Mammary epithelial cell (primary cell): ENCODE measurements at regions not wholly inside any gene's neighbourhood (a gene's known extent, or its start where the extent isn't known, plus 50 kb on each side); places are given as distances from the start of the nearest gene placed in this dataset.

Source experiments
- EZH2 ChIP-seq: IDR thresholded peaks from 2 replicates; pipeline ENCODE4 v1.6.1; 2012; ENCODE audit warnings: low read length, inconsistent platforms, borderline replicate concordance
- TF ChIP-seq, protein P1 (sequence below), 2 donors: IDR thresholded peaks in 1 of 2; conservative IDR thresholded peaks in 1 of 2; 2 replicates each; pipeline ENCODE4 v1.5.1; 2011 to 2012; ENCODE audit warnings: inconsistent platforms in 2 of 2, low read length in 2 of 2, mild to moderate bottlenecking in 2 of 2, control low read depth in 1 of 2, low read depth in 1 of 2; ENCODE audit not compliant: insufficient read depth in 1 of 2; ENCODE audit errors: extremely low read depth in 1 of 2

DNA sequence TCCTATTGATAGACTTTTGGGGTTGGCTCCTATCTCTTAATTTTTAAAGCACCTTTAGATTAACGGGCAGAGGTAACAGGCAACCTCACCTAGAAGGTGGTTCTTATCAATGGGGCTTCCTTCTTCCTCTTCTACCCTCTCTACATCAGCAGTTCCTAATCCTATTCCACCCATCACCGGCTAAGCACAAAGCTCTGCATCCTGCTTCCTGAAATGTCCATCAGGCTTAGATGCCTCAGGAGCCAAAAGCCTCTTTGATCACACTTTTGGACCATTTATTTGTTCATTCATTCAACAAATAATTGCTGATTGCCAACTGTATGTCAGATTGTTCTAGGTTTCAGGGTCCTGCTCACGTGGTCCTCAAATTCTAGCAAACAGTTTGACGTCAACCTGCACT lies 586.0 kb downstream of the TOX3 start:
- TF ChIP-seq, protein P1, sequence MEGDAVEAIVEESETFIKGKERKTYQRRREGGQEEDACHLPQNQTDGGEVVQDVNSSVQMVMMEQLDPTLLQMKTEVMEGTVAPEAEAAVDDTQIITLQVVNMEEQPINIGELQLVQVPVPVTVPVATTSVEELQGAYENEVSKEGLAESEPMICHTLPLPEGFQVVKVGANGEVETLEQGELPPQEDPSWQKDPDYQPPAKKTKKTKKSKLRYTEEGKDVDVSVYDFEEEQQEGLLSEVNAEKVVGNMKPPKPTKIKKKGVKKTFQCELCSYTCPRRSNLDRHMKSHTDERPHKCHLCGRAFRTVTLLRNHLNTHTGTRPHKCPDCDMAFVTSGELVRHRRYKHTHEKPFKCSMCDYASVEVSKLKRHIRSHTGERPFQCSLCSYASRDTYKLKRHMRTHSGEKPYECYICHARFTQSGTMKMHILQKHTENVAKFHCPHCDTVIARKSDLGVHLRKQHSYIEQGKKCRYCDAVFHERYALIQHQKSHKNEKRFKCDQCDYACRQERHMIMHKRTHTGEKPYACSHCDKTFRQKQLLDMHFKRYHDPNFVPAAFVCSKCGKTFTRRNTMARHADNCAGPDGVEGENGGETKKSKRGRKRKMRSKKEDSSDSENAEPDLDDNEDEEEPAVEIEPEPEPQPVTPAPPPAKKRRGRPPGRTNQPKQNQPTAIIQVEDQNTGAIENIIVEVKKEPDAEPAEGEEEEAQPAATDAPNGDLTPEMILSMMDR (conservative IDR thresholded peaks at IDR 0.05 in 1 of 2, IDR thresholded peaks at IDR 0.05 in 1 of 2; ENCODE audit: extremely low read depth in 1 of 2, insufficient read depth in 1 of 2, low read depth in 1 of 2, low read length in 2 of 2), result no peak
- TF ChIP-seq EZH2, result no peak
